GM21717 (cell line): ENCODE measurements at regions not wholly inside any gene's neighbourhood (a gene's known extent, or its start where the extent isn't known, plus 50 kb on each side); places are given as distances from the start of the nearest gene placed in this dataset.

Experiments
- ATAC-seq: cut with Tn5 transposase; IDR thresholded peaks from one replicate; pipeline ENCODE4 v1.9.1; 2021; ENCODE audit warnings: mild to moderate bottlenecking, moderate library complexity; ENCODE audit not compliant: unreplicated experiment

GRCh38 chr6:28732052-28732451, 191.7 kb downstream of the TRIM27 start:
- no peak for ATAC-seq

GRCh38 chr6:28734443-28734959, 189.3 kb downstream of the TRIM27 start:
- no peak for ATAC-seq

GRCh38 chr6:28736121-28736520, 187.7 kb downstream of the TRIM27 start:
- no peak for ATAC-seq

GRCh38 chr6:28737750-28738395, 185.9 kb downstream of the TRIM27 start:
- no peak for ATAC-seq

GRCh38 chr6:28738396-28738765, 185.4 kb downstream of the TRIM27 start:
- ATAC-seq = no peak

GRCh38 chr6:28741363-28741762, 182.4 kb downstream of the TRIM27 start:
- no peak for ATAC-seq

- no peak for ATAC-seq
Observed at GRCh38 chr6:28742668-28743270, 181.0 kb downstream of the TRIM27 start.

GRCh38 chr6:28743271-28743789, 180.5 kb downstream of the TRIM27 start:
- ATAC-seq = no peak

GRCh38 chr6:28747083-28747630, 176.6 kb downstream of the TRIM27 start:
- no peak for ATAC-seq

GRCh38 chr6:28747631-28748157, 176.1 kb downstream of the TRIM27 start:
- no peak for ATAC-seq

GRCh38 chr6:28748192-28748591, 175.6 kb downstream of the TRIM27 start:
- no peak for ATAC-seq

- ATAC-seq = no peak
Observed at GRCh38 chr6:28750926-28751458, 172.8 kb downstream of the TRIM27 start.

- no peak for ATAC-seq
Observed at GRCh38 chr6:28751514-28751913, 172.3 kb downstream of the TRIM27 start.

- ATAC-seq = no peak
Observed at GRCh38 chr6:28751963-28752350, 171.8 kb downstream of the TRIM27 start.

GRCh38 chr6:28757429-28758045, 166.2 kb downstream of the TRIM27 start:
- no peak for ATAC-seq

GRCh38 chr6:28758046-28758817, 165.6 kb downstream of the TRIM27 start:
- no peak for ATAC-seq

GRCh38 chr6:28758818-28759235, 165.0 kb downstream of the TRIM27 start:
- no peak for ATAC-seq

- ATAC-seq = no peak
Observed at GRCh38 chr6:28764014-28764723, 159.6 kb downstream of the TRIM27 start.

GRCh38 chr6:28764761-28765282, 159.0 kb downstream of the TRIM27 start:
- no peak for ATAC-seq

GRCh38 chr6:28765978-28766351, 157.8 kb downstream of the TRIM27 start:
- ATAC-seq = no peak
